Right kidney (tissue), 1 donor: ENCODE measurements at regions not wholly inside any gene's neighbourhood (a gene's known extent, or its start where the extent isn't known, plus 50 kb on each side); places are given as distances from the start of the nearest gene placed in this dataset.
"Not testable (repeated sequence)": the region's sequence is repeated elsewhere in the genome, so short reads cannot be mapped to it uniquely, and the experiment has no call there.

Experiments
- DNase-seq: peaks from one replicate; pipeline ENCODE4 v3.0.0-alpha.2; 2016

GRCh38 chr2:94737736-94738342 lies 133.4 kb upstream of the TEKT4 start:
- not testable (repeated sequence) for DNase-seq

- DNase-seq = no peak
Observed at GRCh38 chr2:94753466-94753998, 117.7 kb upstream of the TEKT4 start.

GRCh38 chr2:94758546-94758945 lies 112.7 kb upstream of the TEKT4 start:
- DNase-seq = no peak

GRCh38 chr2:94759211-94759610 lies 112.0 kb upstream of the TEKT4 start:
- DNase-seq = peak; percentile 14

GRCh38 chr2:94762600-94762999 lies 108.6 kb upstream of the TEKT4 start:
- DNase-seq = no peak

GRCh38 chr2:94763318-94763717 lies 107.9 kb upstream of the TEKT4 start:
- no peak for DNase-seq

GRCh38 chr2:94764331-94764730 lies 106.9 kb upstream of the TEKT4 start:
- DNase-seq = not testable (repeated sequence)

GRCh38 chr2:94767336-94767735 lies 103.9 kb upstream of the TEKT4 start:
- no peak for DNase-seq

- DNase-seq = no peak
Observed at GRCh38 chr2:94769733-94770132, 101.5 kb upstream of the TEKT4 start.

GRCh38 chr2:94774851-94775250 lies 96.4 kb upstream of the TEKT4 start:
- DNase-seq = no peak

- DNase-seq = no peak
Observed at GRCh38 chr2:94776036-94776435, 95.2 kb upstream of the TEKT4 start.

- not testable (repeated sequence) for DNase-seq
Observed at GRCh38 chr2:94785105-94785504, 86.1 kb upstream of the TEKT4 start.

GRCh38 chr2:94786424-94786823 lies 84.8 kb upstream of the TEKT4 start:
- not testable (repeated sequence) for DNase-seq

- not testable (repeated sequence) for DNase-seq
Observed at GRCh38 chr2:94790169-94790568, 81.1 kb upstream of the TEKT4 start.

GRCh38 chr2:94797235-94797634 lies 74.0 kb upstream of the TEKT4 start:
- DNase-seq = not testable (repeated sequence)
